AG10803 (cell line): ENCODE measurements at regions not wholly inside any gene's neighbourhood (a gene's known extent, or its start where the extent isn't known, plus 50 kb on each side); places are given as distances from the start of the nearest gene placed in this dataset.

Experiments used
- DNase-seq: peaks from one replicate; pipeline ENCODE4 v3.0.0; 2010; ENCODE audit warnings: low read depth
- H3K4me3 ChIP-seq: 2 replicates; pipeline ENCODE4 v1.5.1; 2011; ENCODE audit warnings: mild to moderate bottlenecking, low read length, control low read depth
- TF ChIP-seq, protein P1 (sequence below): conservative IDR thresholded peaks from 2 replicates; pipeline ENCODE4 v1.5.1; 2011; ENCODE audit warnings: mild to moderate bottlenecking, low read length, control low read depth, inconsistent platforms

DNA sequence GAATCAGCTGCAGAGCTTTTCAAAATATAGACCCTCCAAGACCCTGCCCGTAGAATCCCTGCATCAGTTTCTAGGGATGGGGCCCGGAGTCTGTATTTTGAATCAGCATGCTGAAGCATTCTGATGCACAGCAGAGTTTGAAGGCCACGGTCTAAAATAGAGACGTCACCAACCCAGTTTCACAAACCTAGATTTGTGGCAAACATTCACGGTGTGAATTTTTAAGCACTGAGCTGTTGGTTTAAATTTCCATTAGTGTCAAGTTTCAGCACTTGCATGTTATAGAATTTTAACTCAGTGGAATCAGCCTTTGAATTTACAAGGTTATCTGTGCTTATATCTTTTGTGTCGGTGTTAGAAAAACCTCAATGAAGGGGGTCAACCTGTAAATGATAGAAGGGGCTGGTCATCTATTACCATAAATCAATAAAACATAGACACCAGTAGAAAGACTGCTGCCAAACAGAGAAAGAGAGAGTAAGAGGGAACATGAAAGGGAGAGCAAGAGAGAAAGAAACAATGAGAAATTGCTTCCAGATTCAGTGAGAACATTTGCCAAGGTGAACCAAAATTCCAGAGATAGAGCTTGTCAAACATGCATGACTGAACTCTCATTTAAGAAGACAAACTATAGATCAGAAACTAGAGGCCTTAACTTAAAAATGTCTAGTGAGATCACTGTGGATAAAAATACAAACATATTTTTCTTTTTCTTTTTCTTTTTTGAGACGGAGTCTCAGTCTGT lies 414.9 kb downstream of the ZSWIM6 start:
- no peak overlapping the region for H3K4me3 ChIP-seq
- TF ChIP-seq, protein P1, sequence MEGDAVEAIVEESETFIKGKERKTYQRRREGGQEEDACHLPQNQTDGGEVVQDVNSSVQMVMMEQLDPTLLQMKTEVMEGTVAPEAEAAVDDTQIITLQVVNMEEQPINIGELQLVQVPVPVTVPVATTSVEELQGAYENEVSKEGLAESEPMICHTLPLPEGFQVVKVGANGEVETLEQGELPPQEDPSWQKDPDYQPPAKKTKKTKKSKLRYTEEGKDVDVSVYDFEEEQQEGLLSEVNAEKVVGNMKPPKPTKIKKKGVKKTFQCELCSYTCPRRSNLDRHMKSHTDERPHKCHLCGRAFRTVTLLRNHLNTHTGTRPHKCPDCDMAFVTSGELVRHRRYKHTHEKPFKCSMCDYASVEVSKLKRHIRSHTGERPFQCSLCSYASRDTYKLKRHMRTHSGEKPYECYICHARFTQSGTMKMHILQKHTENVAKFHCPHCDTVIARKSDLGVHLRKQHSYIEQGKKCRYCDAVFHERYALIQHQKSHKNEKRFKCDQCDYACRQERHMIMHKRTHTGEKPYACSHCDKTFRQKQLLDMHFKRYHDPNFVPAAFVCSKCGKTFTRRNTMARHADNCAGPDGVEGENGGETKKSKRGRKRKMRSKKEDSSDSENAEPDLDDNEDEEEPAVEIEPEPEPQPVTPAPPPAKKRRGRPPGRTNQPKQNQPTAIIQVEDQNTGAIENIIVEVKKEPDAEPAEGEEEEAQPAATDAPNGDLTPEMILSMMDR: no peak
- no peak for DNase-seq

DNA sequence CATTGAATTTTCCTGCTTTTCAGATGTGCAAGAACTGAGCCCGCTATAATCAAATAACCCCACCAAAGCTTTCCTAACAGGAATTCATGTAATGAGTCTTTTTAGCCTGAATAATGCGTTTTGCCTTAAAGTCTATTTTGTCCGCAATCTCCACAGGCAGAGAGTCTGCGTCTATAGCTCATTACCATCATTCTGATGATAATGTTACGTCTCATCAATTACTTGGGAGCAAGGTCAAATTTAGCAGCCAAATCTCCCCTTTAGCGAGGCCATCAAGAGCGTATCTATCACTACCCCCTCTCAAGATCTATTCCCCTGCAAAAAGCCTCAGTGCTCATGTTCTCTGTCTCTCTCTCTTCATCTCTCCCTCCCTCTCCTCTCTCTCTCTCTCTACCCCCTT lies 416.1 kb downstream of the ZSWIM6 start:
- H3K4me3 ChIP-seq: no peak overlapping the region
- TF ChIP-seq, protein P1: no peak
- no peak for DNase-seq

DNA sequence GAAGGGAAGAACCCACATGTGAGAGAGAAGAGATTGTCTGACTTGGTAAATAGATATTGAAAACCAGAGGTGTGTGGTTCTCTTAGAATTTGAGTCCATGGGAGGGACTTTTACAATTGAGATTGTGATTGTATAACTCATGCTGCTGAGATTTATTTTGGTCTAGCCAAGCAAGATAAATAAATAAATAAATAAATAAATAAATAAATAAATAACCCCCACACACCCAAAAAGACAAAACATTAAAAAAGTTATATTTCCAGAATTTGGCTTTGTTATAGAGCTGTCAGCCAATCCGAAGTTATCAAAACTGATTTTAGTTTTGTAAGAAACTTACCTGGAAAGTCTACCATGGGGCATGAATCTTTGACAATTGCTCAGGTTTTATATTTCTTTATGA lies 416.6 kb downstream of the ZSWIM6 start:
- TF ChIP-seq, protein P1: no peak
- no peak for DNase-seq

DNA sequence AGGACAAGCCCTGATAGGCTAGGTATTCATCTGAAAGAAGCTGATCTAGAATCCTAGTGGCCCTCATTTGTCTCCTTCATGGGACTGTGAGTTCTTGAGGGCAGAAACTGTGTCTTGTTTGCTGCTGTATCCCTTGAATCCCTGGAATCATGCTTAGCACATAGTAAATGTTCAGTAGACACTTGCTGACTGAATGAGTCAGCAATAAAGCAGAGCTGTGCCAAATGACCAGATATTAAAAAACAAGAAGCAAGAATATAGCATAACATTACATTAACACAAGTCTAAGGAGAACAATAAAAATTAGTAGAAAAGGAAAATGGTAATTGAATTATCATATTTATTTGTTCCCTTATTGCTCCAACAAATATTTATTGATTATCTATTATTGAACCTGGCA lies 420.5 kb downstream of the ZSWIM6 start:
- H3K4me3 ChIP-seq: no peak overlapping the region
- DNase-seq: no peak
- TF ChIP-seq, protein P1: no peak

More for the DNA sequence above, 416.6 kb downstream of the ZSWIM6 start:
- H3K4me3 ChIP-seq: no peak overlapping the region

DNA sequence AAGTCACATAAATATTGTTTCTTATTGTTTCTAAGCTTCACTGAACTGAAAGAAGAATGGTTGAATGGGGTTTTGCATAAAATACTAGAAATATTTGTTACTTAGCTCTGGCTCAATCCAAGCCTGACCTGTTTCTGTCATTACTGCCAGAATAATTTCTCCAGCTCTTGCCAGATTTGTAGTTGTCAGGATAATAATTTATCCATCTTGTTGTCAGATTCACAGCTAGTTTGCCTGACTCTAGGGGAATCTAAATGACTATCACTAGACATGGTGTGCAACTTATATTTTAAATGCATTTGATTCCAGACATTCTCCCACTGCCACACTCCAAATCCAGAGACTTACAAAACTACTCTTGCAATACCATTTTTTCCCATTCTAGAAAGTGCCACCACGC lies 422.7 kb downstream of the ZSWIM6 start:
- no peak overlapping the region for H3K4me3 ChIP-seq
- DNase-seq: no peak
- TF ChIP-seq, protein P1: no peak

DNA sequence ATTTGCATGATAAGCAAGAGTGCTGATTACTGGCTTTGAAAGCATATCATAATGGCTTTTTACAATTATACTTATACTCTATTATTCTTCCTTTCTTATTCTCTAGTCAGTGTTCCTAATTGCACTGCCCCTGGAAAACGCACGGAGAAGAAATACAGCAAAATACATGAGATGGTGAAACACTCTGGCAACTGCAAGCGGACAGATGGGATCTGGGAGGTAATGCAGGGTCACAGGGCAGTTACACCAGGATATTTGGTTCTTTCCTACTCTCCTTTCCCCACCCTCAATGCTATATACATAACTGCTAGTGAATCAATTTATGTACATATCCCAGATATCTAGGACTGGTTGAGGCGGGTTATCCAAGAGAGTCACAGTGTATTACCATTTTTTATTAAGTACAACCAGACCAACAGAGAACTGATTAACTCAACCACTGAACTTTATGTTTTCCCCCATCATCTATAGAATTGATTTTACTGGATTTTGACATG lies 423.7 kb downstream of the ZSWIM6 start:
- H3K4me3 ChIP-seq: no peak overlapping the region
- no peak for DNase-seq
- TF ChIP-seq, protein P1: no peak

DNA sequence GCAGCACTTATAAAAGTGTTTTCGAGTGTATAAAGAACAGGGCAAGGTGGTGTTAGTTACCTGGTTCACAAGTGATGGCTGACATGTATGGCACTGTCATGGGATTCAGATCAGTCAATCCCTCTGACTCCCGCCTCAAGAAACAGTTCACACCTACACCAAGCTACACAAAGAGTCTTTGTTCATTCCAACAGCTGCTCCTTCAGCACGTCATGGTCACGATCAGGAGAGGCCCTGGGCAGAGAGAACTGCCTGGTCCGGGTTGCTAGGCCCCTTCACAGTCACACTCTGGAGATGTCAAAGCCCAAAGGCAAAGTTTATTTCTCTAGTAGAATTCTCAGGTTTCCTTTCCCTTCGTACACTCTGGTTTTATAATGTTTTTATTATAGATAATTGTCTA lies 426.7 kb downstream of the ZSWIM6 start:
- no peak overlapping the region for H3K4me3 ChIP-seq
- DNase-seq: no peak
- TF ChIP-seq, protein P1: no peak
